Endodermal cell (in vitro differentiated cells): ENCODE measurements at regions not wholly inside any gene's neighbourhood (a gene's known extent, or its start where the extent isn't known, plus 50 kb on each side); places are given as distances from the start of the nearest gene placed in this dataset.
A peak's percentile ranks its signal among the peaks of the same experiment; 100 is the strongest.

ENCODE experiments used
- DNase-seq: peaks from one replicate; pipeline ENCODE4 v3.0.0-alpha.2; 2017
- H3K27ac ChIP-seq: 2 replicates; pipeline ENCODE4 v1.5.1; 2013; ENCODE audit warnings: mild to moderate bottlenecking, low read depth, low read length, moderate library complexity
- H3K27me3 ChIP-seq: 2 replicates; pipeline ENCODE4 v1.6.1; 2013; ENCODE audit warnings: mild to moderate bottlenecking, low read length, moderate library complexity; ENCODE audit not compliant: insufficient read depth, control insufficient read depth, poor library complexity, severe bottlenecking
- H3K36me3 ChIP-seq: 2 replicates; pipeline ENCODE4 v1.7.0; 2013; ENCODE audit warnings: mild to moderate bottlenecking, low read length, moderate library complexity; ENCODE audit not compliant: control insufficient read depth, insufficient read depth
- H3K4me1 ChIP-seq: one replicate; pipeline ENCODE4 v1.7.0; 2013; ENCODE audit warnings: low read length; ENCODE audit not compliant: control insufficient read depth, insufficient read depth
- H3K4me3 ChIP-seq: 2 replicates; pipeline ENCODE4 v1.5.1; 2013; ENCODE audit warnings: mild to moderate bottlenecking, low read length, moderate library complexity
- H3K9ac ChIP-seq: 2 replicates; pipeline ENCODE4 v1.6.1; 2013; ENCODE audit warnings: mild to moderate bottlenecking, low read length, moderate library complexity; ENCODE audit not compliant: poor library complexity, severe bottlenecking; ENCODE audit errors: extremely low read depth
- H3K9me3 ChIP-seq: 2 replicates; pipeline ENCODE4 v1.6.1; 2013; ENCODE audit warnings: mild to moderate bottlenecking, low read length, moderate library complexity; ENCODE audit not compliant: control insufficient read depth
- H3K27ac Mint-ChIP-seq: 2 replicates; pipeline ENCODE4 v1.8.0; 2020; ENCODE audit warnings: mixed read lengths
- H3K27me3 Mint-ChIP-seq: 2 replicates; pipeline ENCODE4 v1.8.0; 2021; ENCODE audit warnings: mild to moderate bottlenecking, mixed read lengths; ENCODE audit not compliant: insufficient read depth
- H3K36me3 Mint-ChIP-seq: 2 replicates; pipeline ENCODE4 v1.8.0; 2020; ENCODE audit warnings: low read depth, mixed read lengths
- H3K4me1 Mint-ChIP-seq: 2 replicates; pipeline ENCODE4 v1.8.0; 2020; ENCODE audit warnings: mixed read lengths
- H3K4me3 Mint-ChIP-seq: 2 replicates; pipeline ENCODE4 v1.8.0; 2020; ENCODE audit warnings: mild to moderate bottlenecking, moderate library complexity, mixed read lengths
- H3K9me3 Mint-ChIP-seq: 2 replicates; pipeline ENCODE4 v1.8.0; 2020; ENCODE audit warnings: mild to moderate bottlenecking, mixed read lengths
- CTCF ChIP-seq: fragments of 200-600 bp; sonication (generic); conservative IDR thresholded peaks from 2 replicates; pipeline ENCODE4 v1.5.0; 2021; ENCODE audit warnings: antibody characterized with exemption, mild to moderate bottlenecking
- WGBS, 2 experiments: methylation state at CpG; one replicate each; pipeline versions ENCODE4 v1.1.5 to v1.1.7; 2013; ENCODE audit warnings: missing lambda C conversion rate in 2 of 2, mixed read lengths in 1 of 2; ENCODE audit not compliant: insufficient coverage in 1 of 2, insufficient read length in 1 of 2; 5-methylcytosine and 5-hydroxymethylcytosine counted together

- no peaks in the 10 kb centered on the region for H3K4me1 ChIP-seq
- no peak overlapping the region for H3K27ac ChIP-seq
- no peaks in the 10 kb centered on the region for H3K36me3 Mint-ChIP-seq
- no peak overlapping the region for H3K27ac Mint-ChIP-seq
- peaks cover 11% of the 10 kb centered on the region for H3K4me1 Mint-ChIP-seq
- H3K27me3 ChIP-seq, result no peaks in the 10 kb centered on the region
- H3K27me3 Mint-ChIP-seq, result no peaks in the 10 kb centered on the region
- TF ChIP-seq CTCF, result peak; percentile 68
- no peaks in the 10 kb centered on the region for H3K9me3 ChIP-seq
- H3K9ac ChIP-seq, result no peak overlapping the region
- DNase-seq, result peak; percentile 49
- H3K9me3 Mint-ChIP-seq, result peaks cover 3% of the 10 kb centered on the region
- WGBS, 2 experiments, result 81 to 91% methylated on average over 4 to 6 of the region's 6 CpGs
- H3K4me3 Mint-ChIP-seq, result no peak overlapping the region
- no peaks in the 10 kb centered on the region for H3K36me3 ChIP-seq
- H3K4me3 ChIP-seq, result no peak overlapping the region
Observed at GRCh38 chr6:74280130-74280692, 584.2 kb downstream of the CD109 start.

GRCh38 chr6:74277777-74278186 lies 581.8 kb downstream of the CD109 start:
- H3K27me3 ChIP-seq, result no peaks in the 10 kb centered on the region
- H3K36me3 ChIP-seq, result no peaks in the 10 kb centered on the region
- Mint-ChIP-seq H3K27me3 (no peaks in the 10 kb centered on the region), H3K36me3 (no peaks in the 10 kb centered on the region), H3K9me3 (no peaks in the 10 kb centered on the region), H3K4me1 (peaks cover 3% of the 10 kb centered on the region), H3K4me3 (no peak overlapping the region), H3K27ac (no peak overlapping the region)
- H3K9me3 ChIP-seq, result peaks cover 8% of the 10 kb centered on the region
- no peak overlapping the region for H3K9ac ChIP-seq
- no peaks in the 10 kb centered on the region for H3K4me1 ChIP-seq
- WGBS, 2 experiments, result 72 to 90% methylated on average over 6 of the region's 6 CpGs
- peak overlapping the region; percentile 87 for H3K27ac ChIP-seq
- TF ChIP-seq CTCF, result no peak
- no peak overlapping the region for H3K4me3 ChIP-seq
- DNase-seq, result no peak

- H3K9me3 Mint-ChIP-seq, result no peaks in the 10 kb centered on the region
- DNase-seq, result no peak
- peaks cover 3% of the 10 kb centered on the region for H3K4me1 Mint-ChIP-seq
- TF ChIP-seq CTCF, result no peak
- Histone ChIP-seq H3K27ac (no peak overlapping the region), H3K4me3 (no peak overlapping the region), H3K9me3 (peaks cover 8% of the 10 kb centered on the region), H3K27me3 (no peaks in the 10 kb centered on the region), H3K9ac (no peak overlapping the region), H3K4me1 (no peaks in the 10 kb centered on the region), H3K36me3 (no peaks in the 10 kb centered on the region)
- H3K27me3 Mint-ChIP-seq, result no peaks in the 10 kb centered on the region
- no peak overlapping the region for H3K27ac Mint-ChIP-seq
- H3K36me3 Mint-ChIP-seq, result no peaks in the 10 kb centered on the region
- H3K4me3 Mint-ChIP-seq, result no peak overlapping the region
Observed at GRCh38 chr6:74273541-74273940, 577.5 kb downstream of the CD109 start.
